Neuronal stem cell (in vitro differentiated cells): ENCODE measurements at regions not wholly inside any gene's neighbourhood (a gene's known extent, or its start where the extent isn't known, plus 50 kb on each side); places are given as distances from the start of the nearest gene placed in this dataset.

ENCODE experiments used
- DNase-seq: peaks from one replicate; pipeline ENCODE4 v3.0.0-alpha.2; 2013; ENCODE audit warnings: low spot score
- H2AFZ ChIP-seq: one replicate; pipeline ENCODE4 v1.6.1; 2013; ENCODE audit warnings: mild to moderate bottlenecking, low read length, inconsistent platforms
- H2AK5ac ChIP-seq: 2 replicates; pipeline ENCODE4 v1.6.1; 2013; ENCODE audit warnings: low read depth, mild to moderate bottlenecking, inconsistent platforms, low read length, moderate library complexity, mixed read lengths
- H2BK120ac ChIP-seq: 2 replicates; pipeline ENCODE4 v1.6.1; 2013; ENCODE audit warnings: low read depth, mild to moderate bottlenecking, inconsistent platforms, low read length, moderate library complexity, mixed read lengths
- H2BK12ac ChIP-seq: one replicate; pipeline ENCODE4 v1.6.1; 2013; ENCODE audit warnings: low read length, inconsistent platforms
- H2BK15ac ChIP-seq: 2 replicates; pipeline ENCODE4 v1.6.1; 2013; ENCODE audit warnings: mild to moderate bottlenecking, low read length, inconsistent platforms, mixed read lengths
- H2BK5ac ChIP-seq: one replicate; pipeline ENCODE4 v1.6.1; 2013; ENCODE audit warnings: inconsistent platforms, mild to moderate bottlenecking, low read length, moderate library complexity
- H3K14ac ChIP-seq: one replicate; pipeline ENCODE4 v1.6.1; 2013; ENCODE audit warnings: low read length, inconsistent platforms
- H3K18ac ChIP-seq: 2 replicates; pipeline ENCODE4 v1.6.1; 2013; ENCODE audit warnings: low read length, inconsistent platforms
- H3K23ac ChIP-seq: 2 replicates; pipeline ENCODE4 v1.6.1; 2013; ENCODE audit warnings: low read depth, mild to moderate bottlenecking, mixed read lengths, low read length, inconsistent platforms; ENCODE audit not compliant: poor library complexity
- H3K27ac ChIP-seq: replicated peaks from 3 replicates; pipeline ENCODE4 v1.5.1; 2013; ENCODE audit warnings: low read length, inconsistent platforms
- H3K27me3 ChIP-seq, 3 experiments: 2 replicates each; pipeline ENCODE4 v1.6.1; 2013; ENCODE audit warnings: low read length in 3 of 3, mild to moderate bottlenecking in 2 of 3, inconsistent platforms in 1 of 3, low read depth in 1 of 3, mixed read lengths in 1 of 3, moderate library complexity in 1 of 3; ENCODE audit not compliant: control insufficient read depth in 3 of 3, insufficient read depth in 3 of 3
- H3K36me3 ChIP-seq, 2 donors: replicated peaks in 1 of 2; 2 replicates each; pipeline ENCODE4 v1.6.1; 2013; ENCODE audit warnings: low read length in 2 of 2; ENCODE audit not compliant: control insufficient read depth in 2 of 2, insufficient read depth in 2 of 2
- H3K4ac ChIP-seq: 2 replicates; pipeline ENCODE4 v1.6.1; 2013; ENCODE audit warnings: inconsistent platforms, mild to moderate bottlenecking, low read length, moderate library complexity
- H3K4me1 ChIP-seq, 2 donors: 1 replicate in 1 of 2; 2 replicates in 1 of 2; pipeline ENCODE4 v1.6.1; 2013; ENCODE audit warnings: low read length in 2 of 2, low read depth in 1 of 2; ENCODE audit not compliant: control insufficient read depth in 2 of 2, insufficient read depth in 1 of 2
- H3K4me2 ChIP-seq: one replicate; pipeline ENCODE4 v1.6.1; 2013; ENCODE audit warnings: mild to moderate bottlenecking, low read length, inconsistent platforms; ENCODE audit not compliant: insufficient read depth, poor library complexity, severe bottlenecking
- H3K4me3 ChIP-seq, 2 donors: 2 replicates each; pipeline ENCODE4 v1.5.1; 2013; ENCODE audit warnings: low read length in 2 of 2, mild to moderate bottlenecking in 2 of 2, inconsistent platforms in 1 of 2, moderate library complexity in 1 of 2
- H3K79me1 ChIP-seq: one replicate; pipeline ENCODE4 v1.6.1; 2013; ENCODE audit warnings: low read depth, mild to moderate bottlenecking, inconsistent platforms, low read length, moderate library complexity
- H3K9ac ChIP-seq: one replicate; pipeline ENCODE4 v1.6.1; 2013; ENCODE audit warnings: mild to moderate bottlenecking, low read depth, low read length, inconsistent platforms; ENCODE audit not compliant: poor library complexity
- H3K9me3 ChIP-seq, 2 donors: replicated peaks in 1 of 2; 2 replicates each; pipeline versions ENCODE3 to v1.6.1; 2013; ENCODE audit warnings: low read length in 2 of 2, mild to moderate bottlenecking in 2 of 2, inconsistent platforms in 1 of 2, low read depth in 1 of 2, mixed read lengths in 1 of 2, moderate library complexity in 1 of 2; ENCODE audit not compliant: control insufficient read depth in 2 of 2, insufficient read depth in 1 of 2
- H4K8ac ChIP-seq: one replicate; pipeline ENCODE4 v1.6.1; 2013; ENCODE audit warnings: low read depth, mild to moderate bottlenecking, inconsistent platforms, low read length, moderate library complexity
- H4K91ac ChIP-seq: one replicate; pipeline ENCODE4 v1.6.1; 2013; ENCODE audit warnings: low read length, low read depth, mild to moderate bottlenecking, inconsistent platforms; ENCODE audit not compliant: poor library complexity
- WGBS, 2 donors: extraction: QIAGEN DNeasy Blood & Tissue Kit; methylation state at CpG; one replicate each; pipeline ENCODE4 v1.1.7; 2013; ENCODE audit warnings: missing lambda C conversion rate in 2 of 2, mixed read lengths in 1 of 2; ENCODE audit not compliant: insufficient read length in 2 of 2, insufficient replicate concordance in 1 of 2; ENCODE audit errors: extremely low coverage in 2 of 2; 5-methylcytosine and 5-hydroxymethylcytosine counted together

DNA sequence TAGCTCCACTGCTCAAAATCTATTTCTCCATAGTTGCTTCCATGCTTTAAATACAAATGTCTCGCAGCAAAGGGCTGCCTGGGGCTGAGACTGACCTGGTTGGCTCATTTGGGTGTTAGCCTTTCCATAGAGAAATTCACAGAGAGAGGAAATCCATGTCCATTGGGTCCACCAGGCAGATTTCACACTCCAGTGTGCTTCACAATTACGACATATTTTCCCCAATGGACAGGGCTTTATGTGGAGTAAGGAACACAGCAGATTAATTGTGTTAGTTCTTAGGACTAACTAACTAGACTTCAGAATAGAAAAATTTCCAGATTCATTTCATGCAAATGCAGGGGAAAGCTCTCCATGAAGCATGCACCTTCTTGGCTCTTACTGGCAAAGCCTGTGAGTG lies 180.7 kb downstream of the FBXO15 start:
- Histone ChIP-seq H2BK5ac (no peak overlapping the region), H3K4me1 (no peaks in the 10 kb centered on the region), H3K9ac (no peak overlapping the region), H2AK5ac (no peak overlapping the region), H2BK120ac (no peak overlapping the region), H3K27me3 (no peaks in the 10 kb centered on the region), H3K23ac (no peak overlapping the region), H2BK15ac (no peak overlapping the region), H2AFZ (no peak overlapping the region), H3K79me1 (no peaks in the 10 kb centered on the region), H3K4me3 (no peak overlapping the region), H3K9me3 (no peaks in the 10 kb centered on the region), H3K27ac (no peak overlapping the region), H3K4me2 (no peak overlapping the region), H3K14ac (no peak overlapping the region), H3K18ac (no peak overlapping the region), H3K36me3 (no peaks in the 10 kb centered on the region), H2BK12ac (no peak overlapping the region), H3K4ac (no peak overlapping the region), H4K8ac (no peak overlapping the region), H4K91ac (no peak overlapping the region)
- no CpG with 5 or more reads among the region's 2 CpGs for WGBS, 2 donors
- DNase-seq, result no peak

DNA sequence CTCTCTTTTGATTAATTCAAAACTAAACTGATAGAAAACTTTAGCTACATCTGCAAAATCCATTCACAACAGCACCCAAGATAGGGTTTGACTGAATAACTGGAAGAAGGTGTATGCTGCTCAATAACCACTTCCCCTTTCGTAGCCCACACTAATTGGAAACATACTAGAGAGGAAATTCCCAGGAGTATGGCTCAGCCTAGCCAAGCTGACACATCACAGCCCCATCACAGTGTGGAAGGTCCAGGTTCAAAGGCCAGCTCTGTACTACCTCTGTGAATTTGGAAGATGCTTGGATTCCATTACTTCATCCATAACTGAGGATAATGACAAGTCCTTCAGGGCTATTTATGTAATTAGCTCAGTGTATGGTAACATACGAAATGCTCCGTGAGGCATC lies 185.4 kb downstream of the FBXO15 start:
- Histone ChIP-seq H3K27ac (no peak overlapping the region), H2BK120ac (no peak overlapping the region), H2BK15ac (no peak overlapping the region), H4K8ac (no peak overlapping the region), H3K79me1 (no peaks in the 10 kb centered on the region), H2AFZ (no peak overlapping the region), H3K4ac (no peak overlapping the region), H2AK5ac (no peak overlapping the region), H3K4me2 (no peak overlapping the region), H3K9me3 (no peaks in the 10 kb centered on the region), H3K36me3 (no peaks in the 10 kb centered on the region), H3K4me3 (no peak overlapping the region), H3K9ac (no peak overlapping the region), H2BK5ac (no peak overlapping the region), H3K27me3 (no peaks in the 10 kb centered on the region), H3K14ac (no peak overlapping the region), H3K4me1 (no peaks in the 10 kb centered on the region), H3K18ac (no peak overlapping the region), H2BK12ac (no peak overlapping the region), H3K23ac (no peak overlapping the region), H4K91ac (no peak overlapping the region)
- WGBS, 2 donors, result no CpG with 5 or more reads among the region's 3 CpGs
- no peak for DNase-seq

GRCh38 chr18:73961804-73962203 lies 185.8 kb downstream of the FBXO15 start:
- Histone ChIP-seq H2AFZ (no peak overlapping the region), H3K4me3 (no peak overlapping the region), H2BK12ac (no peak overlapping the region), H3K23ac (no peak overlapping the region), H3K27me3 (no peaks in the 10 kb centered on the region), H3K18ac (no peak overlapping the region), H3K4ac (no peak overlapping the region), H3K27ac (no peak overlapping the region), H2BK5ac (no peak overlapping the region), H3K4me2 (no peak overlapping the region), H3K4me1 (no peaks in the 10 kb centered on the region), H2AK5ac (no peak overlapping the region), H3K36me3 (no peaks in the 10 kb centered on the region), H3K79me1 (no peaks in the 10 kb centered on the region), H4K91ac (no peak overlapping the region), H3K9me3 (no peaks in the 10 kb centered on the region), H2BK15ac (no peak overlapping the region), H3K9ac (no peak overlapping the region), H2BK120ac (no peak overlapping the region), H3K14ac (no peak overlapping the region), H4K8ac (no peak overlapping the region)
- DNase-seq, result no peak

GRCh38 chr18:73959352-73959751 lies 188.3 kb downstream of the FBXO15 start:
- Histone ChIP-seq H3K27ac (no peak overlapping the region), H3K18ac (no peak overlapping the region), H4K8ac (no peak overlapping the region), H2BK120ac (no peak overlapping the region), H2AFZ (no peak overlapping the region), H3K79me1 (no peaks in the 10 kb centered on the region), H2BK5ac (no peak overlapping the region), H2BK15ac (no peak overlapping the region), H4K91ac (no peak overlapping the region), H2AK5ac (no peak overlapping the region), H3K27me3 (no peaks in the 10 kb centered on the region), H3K4ac (no peak overlapping the region), H3K14ac (no peak overlapping the region), H3K36me3 (no peaks in the 10 kb centered on the region), H3K9me3 (no peaks in the 10 kb centered on the region), H3K4me2 (no peak overlapping the region), H3K4me1 (no peaks in the 10 kb centered on the region), H3K9ac (no peak overlapping the region), H2BK12ac (no peak overlapping the region), H3K4me3 (no peak overlapping the region), H3K23ac (no peak overlapping the region)
- no CpG with 5 or more reads among the region's 5 CpGs for WGBS, 2 donors
- no peak for DNase-seq
